AG09309 (cell line): ENCODE measurements at regions not wholly inside any gene's neighbourhood (a gene's known extent, or its start where the extent isn't known, plus 50 kb on each side); places are given as distances from the start of the nearest gene placed in this dataset.
"Not testable (repeated sequence)": the region's sequence is repeated elsewhere in the genome, so short reads cannot be mapped to it uniquely, and the experiment has no call there.

ENCODE experiments used
- DNase-seq: peaks from one replicate; pipeline ENCODE4 v3.0.0-alpha.2; 2010; ENCODE audit warnings: low read depth
- H3K4me3 ChIP-seq: 2 replicates; pipeline ENCODE4 v1.5.1; 2011; ENCODE audit warnings: mild to moderate bottlenecking, low read depth, low read length, moderate library complexity; ENCODE audit not compliant: control insufficient read depth
- CTCF ChIP-seq: IDR thresholded peaks from 2 replicates; pipeline ENCODE4 v1.5.1; 2011; ENCODE audit warnings: mild to moderate bottlenecking, low read depth, low read length, inconsistent platforms; ENCODE audit not compliant: insufficient read depth, control insufficient read depth; ENCODE audit errors: missing control alignments

DNA sequence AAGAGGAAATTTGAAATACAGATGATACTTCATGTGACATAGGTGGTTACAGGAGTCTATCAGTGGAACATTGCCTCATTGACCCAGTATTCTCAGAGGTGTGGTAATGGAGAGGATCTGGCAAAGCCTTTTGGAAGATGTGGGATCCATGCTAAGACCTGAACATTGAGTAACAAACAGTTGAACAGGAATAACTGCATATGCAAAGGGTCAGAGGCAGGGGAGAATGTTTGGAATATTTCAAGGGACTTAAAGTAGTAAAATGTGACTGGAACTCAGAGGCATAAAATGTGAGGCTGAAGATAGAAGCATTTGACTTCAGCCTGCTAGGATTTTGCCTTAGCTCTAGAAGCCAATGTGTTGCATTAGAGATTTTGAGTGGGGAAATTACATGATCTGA is 300.2 kb upstream of the ETAA1 start:
- no peak for DNase-seq
- no peak for TF ChIP-seq CTCF
- no peak overlapping the region for H3K4me3 ChIP-seq

DNA sequence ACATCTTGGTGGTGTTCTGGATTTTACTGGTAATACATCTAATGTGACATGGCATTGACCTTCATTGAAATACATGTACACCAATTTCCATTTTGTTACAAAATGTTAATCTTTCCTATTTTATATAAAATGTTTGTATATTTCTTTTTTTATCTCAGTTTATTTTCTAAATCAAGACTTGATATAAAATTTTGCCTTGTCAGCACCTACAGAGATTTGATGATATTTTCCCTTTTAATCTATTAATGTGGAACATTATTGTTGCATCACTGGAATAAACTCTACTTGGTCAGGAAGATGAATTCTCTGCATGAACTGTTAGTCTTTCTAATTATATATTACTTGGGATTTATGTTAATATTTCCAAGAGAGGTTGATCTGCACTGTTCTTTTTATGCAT is 294.0 kb upstream of the ETAA1 start:
- DNase-seq = no peak
- no peak for TF ChIP-seq CTCF
- no peak overlapping the region for H3K4me3 ChIP-seq

GRCh38 chr2:67108231-67108630 is 288.9 kb upstream of the ETAA1 start:
- no peak for TF ChIP-seq CTCF
- no peak for DNase-seq
- H3K4me3 ChIP-seq = no peak overlapping the region

GRCh38 chr2:67124531-67124930 is 272.6 kb upstream of the ETAA1 start:
- TF ChIP-seq CTCF = no peak
- H3K4me3 ChIP-seq = no peak overlapping the region
- DNase-seq = no peak

DNA sequence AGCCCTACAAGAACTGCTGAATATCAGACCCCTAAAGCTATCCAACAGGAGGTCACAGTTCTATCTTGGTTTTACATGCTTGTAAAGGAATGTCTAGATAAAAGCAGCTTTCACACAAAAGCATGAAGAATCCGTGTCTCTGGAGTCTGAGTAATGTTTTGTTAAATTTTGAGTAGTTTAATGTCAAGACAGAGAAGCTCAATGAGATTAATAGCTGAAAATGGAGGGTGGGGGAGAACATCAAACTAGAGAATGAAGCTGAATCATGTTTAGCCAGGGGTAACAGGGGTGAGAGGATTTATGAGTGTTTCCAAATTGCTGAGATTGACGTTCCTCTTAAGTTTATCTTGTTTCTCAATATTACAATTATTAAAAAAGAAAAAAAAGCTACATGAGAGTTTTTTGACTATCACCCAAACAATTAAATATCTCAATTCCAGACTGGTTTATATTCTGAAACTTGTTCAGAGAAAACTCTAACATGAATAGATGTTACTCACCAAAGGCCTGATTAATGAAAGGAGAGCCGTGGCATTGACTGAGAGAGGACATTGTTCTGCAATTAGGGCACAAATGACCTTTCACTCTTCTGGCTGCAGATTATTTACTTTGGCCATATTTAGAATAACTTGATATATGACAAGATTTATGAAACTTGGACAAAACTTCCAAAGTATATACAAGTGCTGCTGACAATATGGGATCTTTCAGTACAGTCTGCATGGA is 266.4 kb upstream of the ETAA1 start:
- DNase-seq = no peak
- no peak for TF ChIP-seq CTCF
- H3K4me3 ChIP-seq = no peak overlapping the region

DNA sequence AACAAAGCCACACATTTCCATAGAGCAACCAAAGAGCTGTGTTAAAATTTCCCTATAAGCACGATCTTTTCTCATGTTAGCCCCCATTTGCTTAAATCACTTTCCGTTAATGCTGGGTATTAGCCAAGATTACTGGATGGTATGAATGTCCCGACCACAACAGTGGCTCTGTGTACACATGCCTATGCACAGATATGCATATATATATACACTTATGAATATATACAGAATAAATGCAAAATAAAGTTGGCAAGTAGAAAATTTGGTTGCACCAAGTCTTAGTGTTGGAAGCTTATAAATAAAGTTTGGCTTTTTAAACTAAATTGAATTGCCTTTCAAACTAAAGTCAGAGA is 265.9 kb upstream of the ETAA1 start:
- no peak overlapping the region for H3K4me3 ChIP-seq
- DNase-seq = no peak
- TF ChIP-seq CTCF = no peak

DNA sequence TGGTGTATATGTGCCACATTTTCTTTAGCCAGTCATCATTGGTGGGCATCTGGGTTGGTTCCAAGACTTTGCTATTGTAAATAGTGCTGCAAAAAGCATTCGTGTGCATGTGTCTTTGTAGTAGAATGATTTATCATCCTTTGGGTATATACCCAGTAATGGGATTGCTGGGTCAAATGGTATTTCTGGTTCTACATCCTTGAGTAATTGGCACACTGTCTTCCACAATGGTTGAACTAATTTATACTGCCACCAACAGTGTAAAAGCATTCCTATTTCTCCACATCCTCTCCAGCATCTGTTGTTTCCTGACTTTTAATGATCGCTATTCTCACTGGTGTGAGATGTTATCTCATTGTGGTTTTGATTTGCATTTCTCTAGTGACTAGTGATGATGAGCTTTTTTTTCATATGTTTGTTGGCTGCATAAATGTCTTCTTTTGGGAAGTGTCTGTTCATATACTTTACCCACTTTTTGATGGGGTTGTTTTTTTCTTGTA is 264.6 kb upstream of the ETAA1 start:
- not testable (repeated sequence) for H3K4me3 ChIP-seq, DNase-seq
